ENCODE measurements at regions not wholly inside any gene's neighbourhood (a gene's known extent, or its start where the extent isn't known, plus 50 kb on each side); places are given as distances from the start of the nearest gene placed in this dataset.
A peak's percentile ranks its signal among the peaks of the same experiment; 100 is the strongest.
"Not testable (repeated sequence)": the region's sequence is repeated elsewhere in the genome, so short reads cannot be mapped to it uniquely, and the experiment has no call there.

GRCh38 chr10:78465431-78465830, 431.8 kb downstream of the RPS24 start:
- 68% methylated on average over 2 of the region's 2 CpGs for WGBS (ENCODE audit: low lambda C conversion rate)
- H3K27ac ChIP-seq (ENCODE audit: low read depth in 2 of 2, low read length in 1 of 2), result peak overlapping the region in 1 of 2 experiments; percentile 90; a peak in 2 of 4 replicates
- H3K9me2 ChIP-seq, result no peaks in the 10 kb centered on the region
- POLR2A ChIA-PET, result interaction anchor here (0.6 to 0.7 kb wide), 2 partner anchors 226 to 467 kb away, joined by 3 to 4 read pairs; no protein-coding TSS in a partner anchor
- no peak overlapping the region for H3K4me3 ChIP-seq (ENCODE audit: low read depth in 2 of 2, low read length in 1 of 2)
- no peaks in the 10 kb centered on the region for H3K27me3 ChIP-seq (ENCODE audit: insufficient read depth)
- no peaks in the 10 kb centered on the region for H3K9me3 ChIP-seq
- no peaks in the 10 kb centered on the region for H3F3A ChIP-seq (replicated peaks; ENCODE audit: insufficient read depth)
- no peak overlapping the region for H2AFZ ChIP-seq (ENCODE audit: low read depth)
- peak; percentile 46 for DNase-seq
- H3K4me1 ChIP-seq (ENCODE audit: control insufficient read depth in 1 of 2, insufficient read depth in 2 of 2, low read depth in 1 of 2, low read length in 1 of 2), result peaks cover 0 to 32% of the 10 kb centered on the region in 2 experiments; a peak in 2 of 4 replicates
- CTCF ChIA-PET, result interaction anchor here (1.1 to 1.5 kb wide), 2 partner anchors 13 to 17 kb away, joined by 3 to 4 read pairs; no protein-coding TSS in a partner anchor
- TF ChIP-seq GATA2 (CRISPR knock-in tag; IDR thresholded peaks at IDR 0.05) (0 out of 2 replicates have a peak, but pooled peaks have one; percentile 3), POLR2AphosphoS5 (IDR thresholded peaks at IDR 0.05; ENCODE audit: low read depth, low read length) (no peak)
- H4K20me1 ChIP-seq (ENCODE audit: insufficient read depth), result no peaks in the 10 kb centered on the region
- H3K79me2 ChIP-seq (ENCODE audit: insufficient read depth), result no peaks in the 10 kb centered on the region
- H3K9ac ChIP-seq, result no peak overlapping the region
- no peaks in the 10 kb centered on the region for H3K36me3 ChIP-seq (replicated peaks in 1 of 2; ENCODE audit: control insufficient read depth in 1 of 2, insufficient read depth in 2 of 2, low read length in 1 of 2)
- H3K4me2 ChIP-seq, result no peak overlapping the region

GRCh38 chr10:78467496-78468106, 433.9 kb downstream of the RPS24 start:
- TF ChIP-seq GABPA (IDR thresholded peaks at IDR 0.05; ENCODE audit: low read depth) (no peak), USF1 (IDR thresholded peaks at IDR 0.05; ENCODE audit: borderline replicate concordance, low read depth) (no peak), SIN3A (IDR thresholded peaks at IDR 0.05; ENCODE audit: borderline replicate concordance, low read depth, low read length) (no peak), ZBTB33 (IDR thresholded peaks at IDR 0.05; ENCODE audit: borderline replicate concordance, low read depth) (no peak)
- Histone ChIP-seq H3K9ac (no peak overlapping the region), H3F3A (replicated peaks; ENCODE audit: insufficient read depth) (no peaks in the 10 kb centered on the region), H3K9me2 (no peaks in the 10 kb centered on the region), H3K4me3 (ENCODE audit: low read depth in 2 of 2, low read length in 1 of 2) (no peak overlapping the region), H3K4me1 (ENCODE audit: control insufficient read depth in 1 of 2, insufficient read depth in 2 of 2, low read depth in 1 of 2, low read length in 1 of 2) (peaks cover 0 to 44% of the 10 kb centered on the region in 2 experiments; a peak in 2 of 4 replicates), H3K4me2 (no peak overlapping the region), H4K20me1 (ENCODE audit: insufficient read depth) (no peaks in the 10 kb centered on the region), H3K27ac (ENCODE audit: low read depth in 2 of 2, low read length in 1 of 2) (peak overlapping the region in 1 of 2 experiments; percentile 40; a peak in 1 of 4 replicates), H2AFZ (ENCODE audit: low read depth) (no peak overlapping the region), H3K36me3 (replicated peaks in 1 of 2; ENCODE audit: control insufficient read depth in 1 of 2, insufficient read depth in 2 of 2, low read length in 1 of 2) (no peaks in the 10 kb centered on the region), H3K9me3 (no peaks in the 10 kb centered on the region), H3K79me2 (ENCODE audit: insufficient read depth) (no peaks in the 10 kb centered on the region), H3K27me3 (ENCODE audit: insufficient read depth) (no peaks in the 10 kb centered on the region)
- ChIA-PET POLR2A (no interaction called here), CTCF (interaction anchor here (0.6 kb wide), 1 partner anchor 1979 kb away, joined by 3 read pairs; no protein-coding TSS in a partner anchor)
- WGBS (ENCODE audit: low lambda C conversion rate), result 92% methylated on average over 7 of the region's 7 CpGs
- no peak for DNase-seq

GRCh38 chr10:78468731-78469130, 435.1 kb downstream of the RPS24 start:
- H3K9ac ChIP-seq; CTCF ChIA-PET; H3K9me2 ChIP-seq; POLR2A ChIA-PET; H2AFZ ChIP-seq (ENCODE audit: low read depth); DNase-seq; H3K36me3 ChIP-seq (replicated peaks in 1 of 2; ENCODE audit: control insufficient read depth in 1 of 2, insufficient read depth in 2 of 2, low read length in 1 of 2); H3K79me2 ChIP-seq (ENCODE audit: insufficient read depth); H3K27ac ChIP-seq (ENCODE audit: low read depth in 2 of 2, low read length in 1 of 2); H3K27me3 ChIP-seq (ENCODE audit: insufficient read depth); H3K4me3 ChIP-seq (ENCODE audit: low read depth in 2 of 2, low read length in 1 of 2); H4K20me1 ChIP-seq (ENCODE audit: insufficient read depth); H3F3A ChIP-seq (replicated peaks; ENCODE audit: insufficient read depth); H3K9me3 ChIP-seq; H3K4me2 ChIP-seq: not testable (repeated sequence)
- peaks cover 0 to 53% of the 10 kb centered on the region in 2 experiments; a peak in 2 of 4 replicates for H3K4me1 ChIP-seq (ENCODE audit: control insufficient read depth in 1 of 2, insufficient read depth in 2 of 2, low read depth in 1 of 2, low read length in 1 of 2)
- WGBS (ENCODE audit: low lambda C conversion rate), result no CpG with 5 or more reads among the region's 26 CpGs
